Osteocyte (in vitro differentiated cells): ENCODE measurements at regions not wholly inside any gene's neighbourhood (a gene's known extent, or its start where the extent isn't known, plus 50 kb on each side); places are given as distances from the start of the nearest gene placed in this dataset.
"Not testable (repeated sequence)": the region's sequence is repeated elsewhere in the genome, so short reads cannot be mapped to it uniquely, and the experiment has no call there.

Source experiments
- DNase-seq: peaks from one replicate; pipeline ENCODE4 v3.0.0; 2021; ENCODE audit warnings: mixed read lengths; ENCODE audit not compliant: unreplicated experiment; ENCODE audit errors: extremely low spot score
- H3K27ac Mint-ChIP-seq: one replicate; pipeline ENCODE4 v1.8.0; 2021; ENCODE audit warnings: mild to moderate bottlenecking, mixed read lengths; ENCODE audit not compliant: unreplicated experiment
- H3K27me3 Mint-ChIP-seq: one replicate; pipeline ENCODE4 v1.8.0; 2021; ENCODE audit warnings: mixed read lengths; ENCODE audit not compliant: unreplicated experiment
- H3K36me3 Mint-ChIP-seq: one replicate; pipeline ENCODE4 v1.8.0; 2021; ENCODE audit warnings: mixed read lengths; ENCODE audit not compliant: unreplicated experiment
- H3K4me1 Mint-ChIP-seq: one replicate; pipeline ENCODE4 v1.8.0; 2021; ENCODE audit warnings: mixed read lengths; ENCODE audit not compliant: unreplicated experiment
- H3K4me3 Mint-ChIP-seq: one replicate; pipeline ENCODE4 v1.8.0; 2021; ENCODE audit warnings: mild to moderate bottlenecking, moderate library complexity, mixed read lengths; ENCODE audit not compliant: unreplicated experiment
- H3K9me3 Mint-ChIP-seq: one replicate; pipeline ENCODE4 v1.8.0; 2021; ENCODE audit warnings: mixed read lengths; ENCODE audit not compliant: unreplicated experiment
- TF ChIP-seq, protein P1 (sequence below): fragments of 200-600 bp; sonication (generic); IDR thresholded peaks from 2 replicates; pipeline ENCODE4 v1.5.0; 2021; ENCODE audit warnings: antibody characterized with exemption, mild to moderate bottlenecking, moderate library complexity

DNA sequence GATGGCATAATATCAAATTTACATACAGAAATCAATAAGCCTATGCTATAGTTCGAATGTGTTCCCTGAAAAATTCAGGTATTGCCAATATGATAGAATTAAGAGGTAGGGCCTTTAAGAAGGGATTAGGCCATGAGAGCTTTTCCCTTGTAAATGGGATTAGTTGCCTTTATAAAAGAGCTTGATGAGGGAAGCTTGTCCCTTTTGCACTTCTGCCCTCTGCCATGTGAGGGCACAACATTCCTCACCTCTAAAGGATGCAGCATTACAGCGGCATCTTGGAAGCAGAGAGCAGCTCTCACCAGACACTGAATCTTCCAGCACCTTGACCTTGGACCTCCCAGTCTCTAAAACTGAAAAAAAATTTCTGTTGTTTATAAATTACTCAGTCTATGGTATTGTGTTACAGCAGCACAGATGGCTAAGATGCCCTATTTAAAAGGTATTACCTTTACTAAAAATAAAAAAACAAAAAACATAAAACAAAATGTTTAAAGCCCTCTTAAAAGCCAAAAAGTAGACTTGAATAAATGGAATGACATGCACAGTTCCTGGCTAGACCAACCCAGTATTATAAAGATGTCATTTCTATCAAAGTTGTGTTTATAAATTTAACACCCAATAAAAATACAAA is 909.6 kb downstream of the REEP3 start:
- Mint-ChIP-seq H3K27ac (no peak overlapping the region), H3K27me3 (no peaks in the 10 kb centered on the region), H3K4me1 (peaks cover 7% of the 10 kb centered on the region), H3K36me3 (no peaks in the 10 kb centered on the region), H3K4me3 (no peak overlapping the region), H3K9me3 (no peaks in the 10 kb centered on the region)
- TF ChIP-seq, protein P1, sequence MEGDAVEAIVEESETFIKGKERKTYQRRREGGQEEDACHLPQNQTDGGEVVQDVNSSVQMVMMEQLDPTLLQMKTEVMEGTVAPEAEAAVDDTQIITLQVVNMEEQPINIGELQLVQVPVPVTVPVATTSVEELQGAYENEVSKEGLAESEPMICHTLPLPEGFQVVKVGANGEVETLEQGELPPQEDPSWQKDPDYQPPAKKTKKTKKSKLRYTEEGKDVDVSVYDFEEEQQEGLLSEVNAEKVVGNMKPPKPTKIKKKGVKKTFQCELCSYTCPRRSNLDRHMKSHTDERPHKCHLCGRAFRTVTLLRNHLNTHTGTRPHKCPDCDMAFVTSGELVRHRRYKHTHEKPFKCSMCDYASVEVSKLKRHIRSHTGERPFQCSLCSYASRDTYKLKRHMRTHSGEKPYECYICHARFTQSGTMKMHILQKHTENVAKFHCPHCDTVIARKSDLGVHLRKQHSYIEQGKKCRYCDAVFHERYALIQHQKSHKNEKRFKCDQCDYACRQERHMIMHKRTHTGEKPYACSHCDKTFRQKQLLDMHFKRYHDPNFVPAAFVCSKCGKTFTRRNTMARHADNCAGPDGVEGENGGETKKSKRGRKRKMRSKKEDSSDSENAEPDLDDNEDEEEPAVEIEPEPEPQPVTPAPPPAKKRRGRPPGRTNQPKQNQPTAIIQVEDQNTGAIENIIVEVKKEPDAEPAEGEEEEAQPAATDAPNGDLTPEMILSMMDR, result peak; percentile 42
- DNase-seq, result no peak

DNA sequence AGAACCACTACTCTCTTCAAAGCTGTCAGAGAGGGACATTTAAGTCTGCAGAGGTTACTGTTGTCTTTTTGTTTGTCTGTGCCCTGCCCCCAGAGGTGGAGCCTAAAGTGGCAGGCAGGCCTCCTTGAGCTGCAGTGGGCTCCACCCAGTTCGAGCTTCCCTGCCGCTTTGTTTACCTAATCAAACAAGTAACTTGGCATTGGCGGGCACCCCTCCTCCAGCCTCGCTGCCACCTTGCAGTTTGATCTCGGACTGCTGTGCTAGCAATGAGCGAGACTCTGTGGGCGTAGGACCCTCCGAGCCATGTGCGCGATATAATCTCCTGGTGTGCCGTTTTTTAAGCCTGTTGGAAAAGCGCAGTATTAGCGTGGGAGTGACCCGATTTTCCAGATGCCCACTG is 920.7 kb downstream of the REEP3 start:
- H3K27me3 Mint-ChIP-seq, DNase-seq, H3K27ac Mint-ChIP-seq, H3K36me3 Mint-ChIP-seq, H3K9me3 Mint-ChIP-seq, H3K4me3 Mint-ChIP-seq, H3K4me1 Mint-ChIP-seq: not testable (repeated sequence)

DNA sequence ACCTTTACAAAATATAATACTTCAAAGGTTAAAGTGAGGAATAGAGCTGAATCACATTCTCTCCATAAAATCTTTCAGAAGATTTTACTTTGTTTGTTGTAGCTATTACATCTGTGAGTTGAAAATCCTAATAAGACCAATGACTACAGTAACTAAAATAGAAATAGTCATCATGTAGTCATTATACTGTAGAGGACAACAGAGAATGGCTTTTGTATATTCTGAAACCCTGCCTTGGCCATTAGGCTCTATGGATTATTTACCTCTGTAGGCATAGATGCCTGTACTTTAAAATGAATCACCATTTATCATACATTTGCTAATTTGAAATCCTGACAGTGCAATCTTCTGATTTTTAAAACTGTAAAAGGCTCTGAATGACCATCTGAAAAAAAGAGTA is 923.0 kb downstream of the REEP3 start:
- Mint-ChIP-seq H3K27me3 (peaks cover 2% of the 10 kb centered on the region), H3K36me3 (no peaks in the 10 kb centered on the region), H3K9me3 (peaks cover 6% of the 10 kb centered on the region), H3K27ac (no peak overlapping the region), H3K4me1 (no peaks in the 10 kb centered on the region), H3K4me3 (no peak overlapping the region)
- DNase-seq, result no peak
- TF ChIP-seq, protein P1, result no peak

DNA sequence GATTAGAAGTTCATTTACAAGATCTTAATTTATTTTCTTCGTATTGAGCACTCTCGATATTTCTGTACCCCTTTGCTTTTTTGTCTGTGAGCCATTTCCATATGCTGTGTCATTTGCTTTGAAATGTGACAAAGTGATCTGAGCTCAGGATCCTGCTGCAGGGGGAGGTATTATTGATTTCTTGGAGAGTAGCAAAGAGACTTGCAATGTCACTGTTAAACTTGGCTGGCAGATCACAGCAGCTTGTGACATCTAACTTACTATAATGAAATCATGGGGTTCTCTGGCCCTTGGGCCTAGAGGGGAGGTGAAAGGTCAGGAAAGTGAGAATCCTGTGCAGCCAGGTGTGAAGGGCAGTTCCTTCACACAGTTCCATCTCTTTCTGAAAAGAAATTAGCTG is 923.4 kb downstream of the REEP3 start:
- peaks cover 2% of the 10 kb centered on the region for H3K27me3 Mint-ChIP-seq
- H3K4me3 Mint-ChIP-seq, result no peak overlapping the region
- no peaks in the 10 kb centered on the region for H3K36me3 Mint-ChIP-seq
- no peaks in the 10 kb centered on the region for H3K4me1 Mint-ChIP-seq
- DNase-seq, result no peak
- TF ChIP-seq, protein P1, result no peak
- no peak overlapping the region for H3K27ac Mint-ChIP-seq
- H3K9me3 Mint-ChIP-seq, result peaks cover 6% of the 10 kb centered on the region

DNA sequence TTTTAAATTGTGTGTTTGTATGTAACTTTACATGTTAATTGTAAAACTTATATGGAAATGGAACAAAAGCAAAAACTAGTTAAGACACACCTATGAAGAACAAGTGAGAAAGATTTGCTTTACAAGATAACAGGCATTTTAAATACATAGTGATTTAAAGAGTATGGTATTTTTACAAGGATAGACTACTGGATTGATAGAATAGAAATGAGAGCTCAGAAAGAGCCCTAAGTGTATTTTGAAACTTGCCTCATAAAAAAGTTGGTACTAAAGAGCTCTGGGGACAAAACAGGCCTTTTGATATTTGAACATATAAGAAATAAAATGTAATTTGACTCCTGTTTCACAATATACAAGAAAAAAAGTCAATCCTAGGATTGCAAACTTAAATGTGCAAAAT is 928.4 kb downstream of the REEP3 start:
- Mint-ChIP-seq H3K27ac (no peak overlapping the region), H3K27me3 (no peaks in the 10 kb centered on the region), H3K9me3 (no peaks in the 10 kb centered on the region), H3K4me3 (no peak overlapping the region), H3K36me3 (no peaks in the 10 kb centered on the region), H3K4me1 (no peaks in the 10 kb centered on the region)
- TF ChIP-seq, protein P1, result no peak
- no peak for DNase-seq

DNA sequence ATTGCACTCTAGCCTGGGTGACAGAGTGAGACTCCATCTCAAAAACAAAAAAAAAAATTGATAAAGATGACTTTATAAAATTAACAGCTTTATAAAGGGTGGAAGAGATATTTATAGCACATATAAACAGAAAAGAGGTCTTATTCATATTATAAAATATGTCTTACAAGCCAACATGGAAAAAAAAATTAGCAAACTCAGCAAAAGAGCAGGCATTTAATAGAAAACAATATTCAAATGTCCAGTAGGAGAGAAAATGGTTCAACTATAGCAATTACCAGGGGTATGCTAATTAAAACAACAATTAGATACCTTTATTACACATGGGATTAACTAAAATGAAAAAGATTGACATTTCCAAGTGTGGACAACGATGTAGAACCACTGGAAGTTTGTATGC is 929.1 kb downstream of the REEP3 start:
- no peaks in the 10 kb centered on the region for H3K9me3 Mint-ChIP-seq
- no peak overlapping the region for H3K27ac Mint-ChIP-seq
- H3K4me3 Mint-ChIP-seq, result no peak overlapping the region
- TF ChIP-seq, protein P1, result no peak
- DNase-seq, result no peak
- no peaks in the 10 kb centered on the region for H3K27me3 Mint-ChIP-seq
- no peaks in the 10 kb centered on the region for H3K36me3 Mint-ChIP-seq
- H3K4me1 Mint-ChIP-seq, result no peaks in the 10 kb centered on the region
